HCT116 (cell line): ENCODE measurements at regions not wholly inside any gene's neighbourhood (a gene's known extent, or its start where the extent isn't known, plus 50 kb on each side); places are given as distances from the start of the nearest gene placed in this dataset.

ENCODE experiments used
- ATAC-seq: fragments of 200-7000 bp; cut with Tn5 transposase; 2 replicates; pipeline ENCODE4 v1.9.1; 2020; ENCODE audit warnings: mild to moderate bottlenecking, moderate library complexity
- BruUV-seq: library from RNA; stranded (reverse); fragments of 400-500 nt; replicated peaks from 2 replicates; lab custom pipeline; 2021; lab: Mats Ljungman, UMichigan
- CTCF ChIA-PET: fragments of 300-600 bp; sonication (Branson Sonifier 250); formaldehyde crosslinking; loops from one replicate; lab custom pipeline; 2021; ENCODE audit warnings: antibody characterized with exemption; lab: Charles Lee
- POLR2A ChIA-PET: fragments of 300-600, 350-600 bp; sonication (Branson Sonifier 250); formaldehyde crosslinking; loops from one replicate; lab custom pipeline; 2021; ENCODE audit warnings: antibody characterized with exemption; lab: Charles Lee
- RAD21 ChIA-PET, 2 experiments: fragments of 300-600 bp; sonication (Branson Sonifier 250); formaldehyde crosslinking; loops; one replicate each; lab custom pipeline; 2023; ENCODE audit warnings: low total read pairs in 2 of 2; ENCODE audit not compliant: uncharacterized antibody in 2 of 2, unreplicated experiment in 2 of 2, low non-redundant PET in 1 of 2; lab: Charles Lee
- DNase-seq: peaks from one replicate; pipeline ENCODE4 v3.0.0-alpha.2; 2010; ENCODE audit warnings: low read depth, low spot score
- H2AFZ ChIP-seq: fragments of 200-600 bp; shearing (Covaris generic), sonication (generic); 2 replicates; pipeline ENCODE4 v1.6.1; 2017; ENCODE audit warnings: low read depth, mixed run types, mixed read lengths, antibody characterized with exemption, low read length; ENCODE audit not compliant: poor library complexity, severe bottlenecking
- H3K27ac ChIP-seq: 2 replicates; pipeline ENCODE4 v1.5.1; 2012; ENCODE audit warnings: low read depth, low read length
- H3K27me3 ChIP-seq: fragments of 200-600 bp; sonication (generic); 2 replicates; pipeline ENCODE4 v1.6.1; 2016; ENCODE audit warnings: mixed run types, low read length, mixed read lengths; ENCODE audit not compliant: insufficient read depth
- H3K36me3 ChIP-seq, 2 experiments: fragments of 200-500 bp in 1 of 2; fragments of 200-600 bp in 1 of 2; sonication (Bioruptor generic) in 1 of 2; sonication (generic) in 1 of 2; 2 replicates each; pipeline versions ENCODE4 v1.5.1 to v1.6.1; 2014 to 2016; ENCODE audit warnings: low read length in 2 of 2, inconsistent platforms in 1 of 2, mixed read lengths in 1 of 2, mixed run types in 1 of 2; ENCODE audit not compliant: insufficient read depth in 2 of 2, control insufficient read depth in 1 of 2
- H3K4me1 ChIP-seq, 2 experiments: fragments of 200-600 bp in 1 of 2; sonication (generic) in 1 of 2; 2 replicates each; pipeline versions ENCODE4 v1.5.1 to v1.6.1; 2012 to 2017; ENCODE audit warnings: low read length in 2 of 2, inconsistent platforms in 1 of 2, mild to moderate bottlenecking in 1 of 2, mixed read lengths in 1 of 2, mixed run types in 1 of 2, moderate library complexity in 1 of 2; ENCODE audit not compliant: insufficient read depth in 2 of 2, control insufficient read depth in 1 of 2
- H3K4me2 ChIP-seq: fragments of 200-600 bp; sonication (generic); 2 replicates; pipeline ENCODE4 v1.6.1; 2017; ENCODE audit warnings: mixed run types, low read length, mixed read lengths
- H3K4me3 ChIP-seq, 2 experiments: fragments of 200-600 bp in 1 of 2; sonication (generic) in 1 of 2; replicated peaks in 1 of 2; 2 replicates each; pipeline ENCODE4 v1.5.1; 2011 to 2016; ENCODE audit warnings: low read length in 2 of 2, control low read depth in 1 of 2, low read depth in 1 of 2, mild to moderate bottlenecking in 1 of 2, mixed read lengths in 1 of 2, mixed run types in 1 of 2
- H3K79me2 ChIP-seq: fragments of 200-600 bp; sonication (generic); 2 replicates; pipeline ENCODE4 v1.6.1; 2017; ENCODE audit warnings: mild to moderate bottlenecking, mixed run types, low read length, moderate library complexity, mixed read lengths; ENCODE audit not compliant: insufficient read depth
- H3K9ac ChIP-seq: fragments of 200-600 bp; sonication (generic); 2 replicates; pipeline ENCODE4 v1.6.1; 2016; ENCODE audit warnings: low read length, mixed read lengths
- H3K9me2 ChIP-seq: fragments of 200-600 bp; sonication (generic), shearing (Covaris generic); 2 replicates; pipeline ENCODE4 v1.6.1; 2017; ENCODE audit warnings: mixed run types, mild to moderate bottlenecking, moderate library complexity; ENCODE audit not compliant: insufficient read depth
- H3K9me3 ChIP-seq, 2 experiments: fragments of 200-500 bp in 1 of 2; fragments of 200-600 bp in 1 of 2; sonication (Bioruptor generic) in 1 of 2; sonication (generic) in 1 of 2; 2 replicates each; pipeline ENCODE4 v1.6.1; 2014 to 2017; ENCODE audit warnings: low read length in 2 of 2, mixed read lengths in 2 of 2, inconsistent platforms in 1 of 2, low read depth in 1 of 2, mild to moderate bottlenecking in 1 of 2, mixed run types in 1 of 2, moderate library complexity in 1 of 2; ENCODE audit not compliant: control insufficient read depth in 1 of 2, insufficient read depth in 1 of 2
- H4K20me1 ChIP-seq: fragments of 200-600 bp; sonication (generic), shearing (Covaris generic); 2 replicates; pipeline ENCODE4 v1.6.1; 2017; ENCODE audit warnings: mixed run types, mild to moderate bottlenecking, moderate library complexity; ENCODE audit not compliant: insufficient read depth
- CBX3 ChIP-seq: IDR thresholded peaks from 2 replicates; pipeline ENCODE4 v1.6.1; 2012; ENCODE audit warnings: low read depth
- CEBPB ChIP-seq: IDR thresholded peaks from 2 replicates; pipeline ENCODE4 v1.6.1; 2012; ENCODE audit warnings: low read depth
- EGR1 ChIP-seq: IDR thresholded peaks from 2 replicates; pipeline ENCODE4 v1.6.1; 2012; ENCODE audit warnings: low read depth
- ELF1 ChIP-seq: IDR thresholded peaks from 2 replicates; pipeline ENCODE4 v1.6.1; 2012; ENCODE audit warnings: low read depth, borderline replicate concordance
- EZH2 ChIP-seq: fragments of 200-600 bp; sonication (generic); IDR thresholded peaks from 2 replicates; pipeline ENCODE4 v1.6.1; 2017; ENCODE audit warnings: antibody characterized with exemption, mixed run types
- EZH2phosphoT487 ChIP-seq: fragments of 200-600 bp; IDR thresholded peaks from 2 replicates; pipeline ENCODE4 v1.6.1; 2018; ENCODE audit warnings: antibody characterized with exemption, borderline replicate concordance
- JUND ChIP-seq: IDR thresholded peaks from 2 replicates; pipeline ENCODE4 v1.6.1; 2012
- MAX ChIP-seq: IDR thresholded peaks from 2 replicates; pipeline ENCODE4 v1.6.1; 2012
- POLR2AphosphoS5 ChIP-seq: IDR thresholded peaks from 2 replicates; pipeline ENCODE4 v1.6.1; 2011; ENCODE audit warnings: mild to moderate bottlenecking, low read depth, low read length, moderate library complexity
- RAD21 ChIP-seq: IDR thresholded peaks from 2 replicates; pipeline ENCODE4 v1.6.1; 2012; ENCODE audit warnings: low read depth, mild to moderate bottlenecking
- REST ChIP-seq: IDR thresholded peaks from 2 replicates; pipeline ENCODE4 v1.6.1; 2012; ENCODE audit warnings: low read depth
- SRF ChIP-seq: IDR thresholded peaks from 2 replicates; pipeline ENCODE4 v1.6.1; 2012; ENCODE audit warnings: low read depth
- TCF7L2 ChIP-seq: IDR thresholded peaks from 2 replicates; pipeline ENCODE4 v1.7.0; 2011; ENCODE audit warnings: borderline replicate concordance, inconsistent platforms; ENCODE audit not compliant: insufficient read depth, insufficient read length; ENCODE audit errors: extremely low read depth
- YY1 ChIP-seq: IDR thresholded peaks from 2 replicates; pipeline ENCODE4 v1.6.1; 2011; ENCODE audit warnings: low read length, low read depth, moderate library complexity, mild to moderate bottlenecking; ENCODE audit not compliant: insufficient replicate concordance; ENCODE audit errors: extremely low read depth
- ZBTB33 ChIP-seq: IDR thresholded peaks from 2 replicates; pipeline ENCODE4 v1.6.1; 2011; ENCODE audit warnings: mild to moderate bottlenecking, low read length, moderate library complexity; ENCODE audit not compliant: insufficient replicate concordance; ENCODE audit errors: extremely low read depth
- ZFX ChIP-seq: fragments of 450-650 bp; IDR thresholded peaks from 2 replicates; pipeline ENCODE4 v1.6.1; 2017
- ZNF274 ChIP-seq: fragments of 200-500 bp; sonication (Bioruptor generic); IDR thresholded peaks from 2 replicates; pipeline ENCODE4 v1.6.1; 2014; ENCODE audit warnings: mild to moderate bottlenecking, low read depth, low read length, inconsistent platforms
- intact Hi-C: fragments of 100-400 bp; cut with micrococcal nuclease; formaldehyde crosslinking; loops from 2 replicates; pipeline ENCODE4 v1.10.0; 2022
- TF ChIP-seq, protein P1 (sequence below): IDR thresholded peaks from 2 replicates; pipeline ENCODE4 v1.6.1; 2012
- TF ChIP-seq, protein P2 (sequence below), 3 experiments: fragments of 200-600 bp in 1 of 3; sonication (generic) in 1 of 3; IDR thresholded peaks in 2 of 3; conservative IDR thresholded peaks in 1 of 3; 2 replicates each; pipeline ENCODE4 v1.5.1; 2012 to 2017; ENCODE audit warnings: low read depth in 2 of 3, low read length in 2 of 3, antibody characterized with exemption in 1 of 3, borderline replicate concordance in 1 of 3, control low read depth in 1 of 3, mild to moderate bottlenecking in 1 of 3, mixed read lengths in 1 of 3, mixed run types in 1 of 3, moderate library complexity in 1 of 3; ENCODE audit not compliant: insufficient read depth in 1 of 3

DNA sequence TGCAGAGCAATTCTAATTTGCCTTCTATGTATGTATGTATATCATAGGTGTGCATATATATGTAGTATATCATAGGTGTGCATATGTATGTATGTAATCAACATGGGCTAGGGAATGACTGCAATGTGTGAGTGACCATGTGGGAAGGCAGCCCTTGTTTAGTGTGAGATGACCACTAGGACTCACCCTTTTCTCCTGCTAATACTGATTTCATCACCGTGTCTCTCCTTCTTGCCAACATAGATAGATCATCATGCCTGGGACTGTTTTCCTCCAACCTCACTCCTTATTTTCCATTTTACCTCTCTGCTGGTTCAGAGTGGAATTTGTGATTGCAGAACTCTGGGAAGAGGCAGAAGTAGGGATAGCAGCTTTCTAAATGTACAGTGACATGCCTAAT, 63.6 kb upstream of the SFRP2 start:
- DNase-seq (no peak), ATAC-seq (no peak)
- Histone ChIP-seq H3K27ac (no peak overlapping the region), H3K9me3 (no peaks in the 10 kb centered on the region), H3K4me2 (no peak overlapping the region), H4K20me1 (no peaks in the 10 kb centered on the region), H2AFZ (no peak overlapping the region), H3K36me3 (no peaks in the 10 kb centered on the region), H3K27me3 (no peaks in the 10 kb centered on the region), H3K79me2 (no peaks in the 10 kb centered on the region), H3K4me1 (no peaks in the 10 kb centered on the region), H3K9me2 (no peaks in the 10 kb centered on the region), H3K4me3 (no peak overlapping the region), H3K9ac (no peak overlapping the region)
- ChIA-PET RAD21 (no interaction called here), POLR2A (no interaction called here), CTCF (no interaction called here)
- TF ChIP-seq TCF7L2, result no peak
- no peak for TF ChIP-seq CBX3
- TF ChIP-seq EZH2, result no peak
- no peak for TF ChIP-seq REST
- no peak for TF ChIP-seq ZNF274
- TF ChIP-seq, protein P1, sequence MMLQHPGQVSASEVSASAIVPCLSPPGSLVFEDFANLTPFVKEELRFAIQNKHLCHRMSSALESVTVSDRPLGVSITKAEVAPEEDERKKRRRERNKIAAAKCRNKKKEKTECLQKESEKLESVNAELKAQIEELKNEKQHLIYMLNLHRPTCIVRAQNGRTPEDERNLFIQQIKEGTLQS, result no peak
- TF ChIP-seq ZBTB33, result no peak
- TF ChIP-seq JUND, result no peak
- no peak for TF ChIP-seq CEBPB
- no peak for TF ChIP-seq YY1
- TF ChIP-seq SRF, result no peak
- no peak for TF ChIP-seq EGR1
- TF ChIP-seq ZFX, result no peak
- no peak for TF ChIP-seq ELF1
- TF ChIP-seq RAD21, result no peak
- no peak for TF ChIP-seq MAX
- no peak for TF ChIP-seq EZH2phosphoT487
- no peak for TF ChIP-seq POLR2AphosphoS5
- TF ChIP-seq, protein P2, sequence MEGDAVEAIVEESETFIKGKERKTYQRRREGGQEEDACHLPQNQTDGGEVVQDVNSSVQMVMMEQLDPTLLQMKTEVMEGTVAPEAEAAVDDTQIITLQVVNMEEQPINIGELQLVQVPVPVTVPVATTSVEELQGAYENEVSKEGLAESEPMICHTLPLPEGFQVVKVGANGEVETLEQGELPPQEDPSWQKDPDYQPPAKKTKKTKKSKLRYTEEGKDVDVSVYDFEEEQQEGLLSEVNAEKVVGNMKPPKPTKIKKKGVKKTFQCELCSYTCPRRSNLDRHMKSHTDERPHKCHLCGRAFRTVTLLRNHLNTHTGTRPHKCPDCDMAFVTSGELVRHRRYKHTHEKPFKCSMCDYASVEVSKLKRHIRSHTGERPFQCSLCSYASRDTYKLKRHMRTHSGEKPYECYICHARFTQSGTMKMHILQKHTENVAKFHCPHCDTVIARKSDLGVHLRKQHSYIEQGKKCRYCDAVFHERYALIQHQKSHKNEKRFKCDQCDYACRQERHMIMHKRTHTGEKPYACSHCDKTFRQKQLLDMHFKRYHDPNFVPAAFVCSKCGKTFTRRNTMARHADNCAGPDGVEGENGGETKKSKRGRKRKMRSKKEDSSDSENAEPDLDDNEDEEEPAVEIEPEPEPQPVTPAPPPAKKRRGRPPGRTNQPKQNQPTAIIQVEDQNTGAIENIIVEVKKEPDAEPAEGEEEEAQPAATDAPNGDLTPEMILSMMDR (IDR thresholded peaks at IDR 0.05 in 2 of 3, conservative IDR thresholded peaks at IDR 0.05 in 1 of 3; ENCODE audit: borderline replicate concordance in 1 of 3, insufficient read depth in 1 of 3, low read depth in 2 of 3, low read length in 2 of 3), result no peak
- intact Hi-C loops, result no loop called here
- no TSS peak for BruUV-seq
